Adrenal gland (tissue), 5 donors: ENCODE measurements at regions not wholly inside any gene's neighbourhood (a gene's known extent, or its start where the extent isn't known, plus 50 kb on each side); places are given as distances from the start of the nearest gene placed in this dataset.

Experiments
- POLR2A ChIP-seq, 2 donors: fragments of 450-650 bp; IDR thresholded peaks; one replicate each; pipeline ENCODE4 v1.6.1; 2017; ENCODE audit warnings: antibody characterized with exemption in 2 of 2, mild to moderate bottlenecking in 2 of 2, moderate library complexity in 1 of 2
- TF ChIP-seq, protein P1 (sequence below), 6 experiments: fragments of 450-650 bp in 4 of 6; fragments of 200-600 bp in 2 of 6; sonication (generic) in 1 of 6; IDR thresholded peaks; 1 replicate in 5 of 6; 2 replicates in 1 of 6; pipeline versions ENCODE4 v1.5.1 to v1.8.0; 2016 to 2021; ENCODE audit warnings: antibody characterized with exemption in 6 of 6, mild to moderate bottlenecking in 2 of 6, moderate library complexity in 1 of 6
- donor health status: DM: no; HTN: no; CAD: no.

DNA sequence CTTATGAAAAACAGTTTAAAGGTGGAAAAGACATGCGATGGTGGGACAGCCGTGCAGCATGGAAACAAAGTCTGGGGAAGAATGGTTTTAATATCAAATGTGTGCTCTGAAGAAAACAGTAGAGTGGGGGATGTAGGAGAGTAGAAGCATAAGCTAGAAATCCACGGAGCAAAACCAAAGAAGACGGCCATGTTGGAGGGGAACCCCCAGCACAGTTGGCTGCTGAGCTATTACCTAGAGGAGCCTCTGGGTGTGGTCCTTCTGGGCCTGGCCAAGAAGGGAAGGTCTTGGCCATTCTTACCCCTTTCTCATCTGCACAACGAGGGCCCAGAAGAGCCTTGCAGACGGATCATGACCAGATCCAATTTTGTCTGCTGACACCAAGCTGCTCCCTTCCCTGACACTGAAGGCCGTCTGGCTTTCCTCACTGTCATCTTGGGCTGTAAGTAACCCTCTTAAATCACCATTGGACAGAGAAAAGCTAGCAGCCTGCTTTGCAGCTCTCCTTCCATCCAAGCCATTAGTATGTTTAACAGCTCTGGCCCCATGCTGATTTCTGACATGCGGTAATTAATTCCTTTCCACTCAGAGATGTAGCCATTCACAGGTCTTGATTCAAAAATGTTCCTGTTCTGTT is 189.5 kb downstream of the SEC61B start:
- TF ChIP-seq, protein P1, sequence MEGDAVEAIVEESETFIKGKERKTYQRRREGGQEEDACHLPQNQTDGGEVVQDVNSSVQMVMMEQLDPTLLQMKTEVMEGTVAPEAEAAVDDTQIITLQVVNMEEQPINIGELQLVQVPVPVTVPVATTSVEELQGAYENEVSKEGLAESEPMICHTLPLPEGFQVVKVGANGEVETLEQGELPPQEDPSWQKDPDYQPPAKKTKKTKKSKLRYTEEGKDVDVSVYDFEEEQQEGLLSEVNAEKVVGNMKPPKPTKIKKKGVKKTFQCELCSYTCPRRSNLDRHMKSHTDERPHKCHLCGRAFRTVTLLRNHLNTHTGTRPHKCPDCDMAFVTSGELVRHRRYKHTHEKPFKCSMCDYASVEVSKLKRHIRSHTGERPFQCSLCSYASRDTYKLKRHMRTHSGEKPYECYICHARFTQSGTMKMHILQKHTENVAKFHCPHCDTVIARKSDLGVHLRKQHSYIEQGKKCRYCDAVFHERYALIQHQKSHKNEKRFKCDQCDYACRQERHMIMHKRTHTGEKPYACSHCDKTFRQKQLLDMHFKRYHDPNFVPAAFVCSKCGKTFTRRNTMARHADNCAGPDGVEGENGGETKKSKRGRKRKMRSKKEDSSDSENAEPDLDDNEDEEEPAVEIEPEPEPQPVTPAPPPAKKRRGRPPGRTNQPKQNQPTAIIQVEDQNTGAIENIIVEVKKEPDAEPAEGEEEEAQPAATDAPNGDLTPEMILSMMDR (IDR thresholded peaks at IDR 0.05) = no peak
- TF ChIP-seq POLR2A (IDR thresholded peaks at IDR 0.05) = no peak
